ENCODE measurements at regions not wholly inside any gene's neighbourhood (a gene's known extent, or its start where the extent isn't known, plus 50 kb on each side); places are given as distances from the start of the nearest gene placed in this dataset.

- H3K27ac Mint-ChIP-seq = peak overlapping the region; percentile 10; the same call in 1 of the 2 replicates
- TF ChIP-seq CTCF (IDR thresholded peaks at IDR 0.05) = no peak
- no peaks in the 10 kb centered on the region; the same call in 1 of the 2 replicates for H3K27me3 Mint-ChIP-seq (ENCODE audit: insufficient read depth)
- DNase-seq = peak; percentile 48
- H3K36me3 Mint-ChIP-seq (ENCODE audit: low read depth) = no peaks in the 10 kb centered on the region
- H3K4me3 Mint-ChIP-seq = no peak overlapping the region; the same call in 1 of the 2 replicates
- H3K9me3 Mint-ChIP-seq = no peaks in the 10 kb centered on the region
- H3K4me1 Mint-ChIP-seq (ENCODE audit: low read depth) = peaks cover 25% of the 10 kb centered on the region
These were observed 84.4 kb upstream of the SLC5A12 start for GRCh38 chr11:26806219-26806618.

- peak; percentile 94 for DNase-seq
- no peak overlapping the region for H3K4me3 Mint-ChIP-seq
- no peak for TF ChIP-seq CTCF (IDR thresholded peaks at IDR 0.05)
- H3K4me1 Mint-ChIP-seq (ENCODE audit: low read depth) = peaks cover 31% of the 10 kb centered on the region
- H3K9me3 Mint-ChIP-seq = peaks cover 34% of the 10 kb centered on the region
- H3K36me3 Mint-ChIP-seq (ENCODE audit: low read depth) = peaks cover 30% of the 10 kb centered on the region
- H3K27ac Mint-ChIP-seq = peak overlapping the region; percentile 75
- H3K27me3 Mint-ChIP-seq (ENCODE audit: insufficient read depth) = no peaks in the 10 kb centered on the region
These were observed 98.9 kb upstream of the SLC5A12 start for GRCh38 chr11:26820739-26821138.

GRCh38 chr11:26823963-26824362 is 102.1 kb upstream of the SLC5A12 start:
- H3K9me3 Mint-ChIP-seq = peaks cover 34% of the 10 kb centered on the region
- no peak for DNase-seq
- TF ChIP-seq CTCF (IDR thresholded peaks at IDR 0.05) = no peak
- no peaks in the 10 kb centered on the region for H3K27me3 Mint-ChIP-seq (ENCODE audit: insufficient read depth)
- H3K27ac Mint-ChIP-seq = no peak overlapping the region
- peaks cover 30% of the 10 kb centered on the region for H3K36me3 Mint-ChIP-seq (ENCODE audit: low read depth)
- peaks cover 30% of the 10 kb centered on the region for H3K4me1 Mint-ChIP-seq (ENCODE audit: low read depth)
- H3K4me3 Mint-ChIP-seq = no peak overlapping the region

- Mint-ChIP-seq H3K4me1 (ENCODE audit: low read depth) (peaks cover 10% of the 10 kb centered on the region), H3K4me3 (no peak overlapping the region)
- no peak for TF ChIP-seq CTCF (IDR thresholded peaks at IDR 0.05)
These were observed 105.8 kb upstream of the SLC5A12 start for GRCh38 chr11:26827567-26828081.

GRCh38 chr11:26828288-26828687 is 106.4 kb upstream of the SLC5A12 start:
- H3K4me1 Mint-ChIP-seq (ENCODE audit: low read depth) = peaks cover 10% of the 10 kb centered on the region
- H3K27ac Mint-ChIP-seq = no peak overlapping the region
- H3K9me3 Mint-ChIP-seq = peaks cover 21% of the 10 kb centered on the region
- peaks cover 21% of the 10 kb centered on the region for H3K36me3 Mint-ChIP-seq (ENCODE audit: low read depth)
- H3K27me3 Mint-ChIP-seq (ENCODE audit: insufficient read depth) = no peaks in the 10 kb centered on the region
- DNase-seq = no peak
- H3K4me3 Mint-ChIP-seq = no peak overlapping the region
- TF ChIP-seq CTCF (IDR thresholded peaks at IDR 0.05) = no peak

More at GRCh38 chr11:26827567-26828081, 105.8 kb upstream of the SLC5A12 start:
- DNase-seq = no peak
- H3K36me3 Mint-ChIP-seq (ENCODE audit: low read depth) = peaks cover 28% of the 10 kb centered on the region
- peaks cover 28% of the 10 kb centered on the region for H3K9me3 Mint-ChIP-seq
- H3K27ac Mint-ChIP-seq = peak overlapping the region; percentile 56; the same call in 1 of the 2 replicates
- no peaks in the 10 kb centered on the region for H3K27me3 Mint-ChIP-seq (ENCODE audit: insufficient read depth)
